Loucy (cell line): ENCODE measurements at regions not wholly inside any gene's neighbourhood (a gene's known extent, or its start where the extent isn't known, plus 50 kb on each side); places are given as distances from the start of the nearest gene placed in this dataset.

Experiments
- CTCF ChIP-seq: fragments of 200-600 bp; sonication (generic); conservative IDR thresholded peaks from 2 replicates; pipeline ENCODE4 v1.5.1; 2014; ENCODE audit warnings: mild to moderate bottlenecking, antibody characterized with exemption, low read length
- EZH2phosphoT487 ChIP-seq: fragments of 200-600 bp; IDR thresholded peaks from 2 replicates; pipeline ENCODE4 v1.6.1; 2018; ENCODE audit warnings: antibody characterized with exemption, mild to moderate bottlenecking, moderate library complexity, borderline replicate concordance

GRCh38 chr4:127188847-127189246 is 443.9 kb upstream of the INTU start:
- TF ChIP-seq CTCF, result no peak
- TF ChIP-seq EZH2phosphoT487, result no peak
